GM20000 (cell line): ENCODE measurements at regions not wholly inside any gene's neighbourhood (a gene's known extent, or its start where the extent isn't known, plus 50 kb on each side); places are given as distances from the start of the nearest gene placed in this dataset.

Experiments used
- DNase-seq: peaks from one replicate; pipeline ENCODE4 v3.0.0; 2012; ENCODE audit warnings: low spot score
- CTCF ChIP-seq: IDR thresholded peaks from 2 replicates; pipeline ENCODE4 v1.5.1; 2012; ENCODE audit warnings: mild to moderate bottlenecking, control low read depth; ENCODE audit errors: extremely low read depth, missing control alignments

- no peak for DNase-seq
- no peak for TF ChIP-seq CTCF
These were observed 50.8 kb upstream of the FRMD4A start for GRCh38 chr10:14381475-14381874.

- DNase-seq, result no peak
- no peak for TF ChIP-seq CTCF
These were observed 50.0 kb upstream of the FRMD4A start for GRCh38 chr10:14380746-14381145.
